Caco-2 (cell line): ENCODE measurements at regions not wholly inside any gene's neighbourhood (a gene's known extent, or its start where the extent isn't known, plus 50 kb on each side); places are given as distances from the start of the nearest gene placed in this dataset.

Experiments used
- BruUV-seq: library from RNA; stranded (reverse); fragments of 400-500 nt; replicated peaks from 2 replicates; lab custom pipeline; 2021; lab: Mats Ljungman, UMichigan
- CTCF ChIA-PET: fragments of 300-600 bp; sonication (Branson Sonifier 250); formaldehyde crosslinking; loops from one replicate; lab custom pipeline; 2022; ENCODE audit warnings: antibody characterized with exemption; lab: Charles Lee
- POLR2A ChIA-PET: fragments of 300-600 bp; sonication (Branson Sonifier 250); formaldehyde crosslinking; loops from one replicate; lab custom pipeline; 2022; ENCODE audit warnings: antibody characterized with exemption; lab: Charles Lee
- DNase-seq, 2 experiments: peaks; one replicate each; pipeline versions ENCODE4 v3.0.0 to v3.0.0-alpha.2; 2020 to 2022
- H3K27me3 ChIP-seq: replicated peaks from 2 replicates; pipeline ENCODE4 v1.6.0; 2011; ENCODE audit warnings: low read length; ENCODE audit not compliant: control insufficient read depth, insufficient read depth
- H3K36me3 ChIP-seq: 2 replicates; pipeline ENCODE4 v1.5.1; 2011; ENCODE audit warnings: low read length; ENCODE audit not compliant: control insufficient read depth, insufficient read depth
- H3K4me1 ChIP-seq: fragments of 250-450 bp; sonication (Bioruptor Pico); 2 replicates; pipeline ENCODE4 v1.5.1; 2020; ENCODE audit warnings: mild to moderate bottlenecking
- H3K4me3 ChIP-seq: 2 replicates; pipeline ENCODE4 v1.5.1; 2011; ENCODE audit warnings: low read depth, mild to moderate bottlenecking, control low read depth, low read length
- H3K9me3 ChIP-seq: fragments of 250-450 bp; sonication (Bioruptor Pico); 2 replicates; pipeline ENCODE4 v1.5.1; 2020; ENCODE audit warnings: mild to moderate bottlenecking, moderate library complexity
- H3K27ac Mint-ChIP-seq: one replicate; pipeline ENCODE4 v1.8.0; 2022; ENCODE audit warnings: mixed read lengths; ENCODE audit not compliant: unreplicated experiment
- H3K27me3 Mint-ChIP-seq: one replicate; pipeline ENCODE4 v1.8.0; 2022; ENCODE audit warnings: mixed read lengths; ENCODE audit not compliant: insufficient read depth, unreplicated experiment
- H3K36me3 Mint-ChIP-seq: one replicate; pipeline ENCODE4 v1.8.0; 2022; ENCODE audit warnings: mild to moderate bottlenecking, mixed read lengths; ENCODE audit not compliant: insufficient read depth, unreplicated experiment
- H3K4me1 Mint-ChIP-seq: one replicate; pipeline ENCODE4 v1.8.0; 2022; ENCODE audit warnings: low read depth, mixed read lengths; ENCODE audit not compliant: unreplicated experiment
- H3K4me3 Mint-ChIP-seq: one replicate; pipeline ENCODE4 v1.8.0; 2022; ENCODE audit warnings: mild to moderate bottlenecking, moderate library complexity, mixed read lengths; ENCODE audit not compliant: unreplicated experiment
- H3K9me3 Mint-ChIP-seq: one replicate; pipeline ENCODE4 v1.8.0; 2022; ENCODE audit warnings: mixed read lengths; ENCODE audit not compliant: unreplicated experiment
- CTCF ChIP-seq, 2 experiments: fragments of 200-600 bp in 1 of 2; IDR thresholded peaks; 1 replicate in 1 of 2; 2 replicates in 1 of 2; pipeline versions ENCODE4 v1.5.1 to v1.8.0; 2011 to 2022; ENCODE audit warnings: antibody characterized with exemption in 1 of 2, control low read depth in 1 of 2, inconsistent platforms in 1 of 2, low read depth in 1 of 2, low read length in 1 of 2, mild to moderate bottlenecking in 1 of 2, moderate library complexity in 1 of 2; ENCODE audit not compliant: insufficient read depth in 1 of 2, severe bottlenecking in 1 of 2, unreplicated experiment in 1 of 2
- intact Hi-C: fragments of 100-400 bp; cut with micrococcal nuclease; formaldehyde crosslinking; loops from one replicate; pipeline ENCODE4 v1.10.0; 2022; ENCODE audit not compliant: unreplicated experiment

- Histone ChIP-seq H3K4me1 (no peaks in the 10 kb centered on the region), H3K36me3 (no peaks in the 10 kb centered on the region), H3K4me3 (no peak overlapping the region), H3K9me3 (no peaks in the 10 kb centered on the region), H3K27me3 (no peaks in the 10 kb centered on the region)
- no peak overlapping the region for H3K27ac Mint-ChIP-seq
- H3K4me1 Mint-ChIP-seq: no peaks in the 10 kb centered on the region
- no peaks in the 10 kb centered on the region for H3K27me3 Mint-ChIP-seq
- intact Hi-C loops: no loop called here
- no peak for TF ChIP-seq CTCF (IDR thresholded peaks at IDR 0.05; ENCODE audit: insufficient read depth in 1 of 2, low read depth in 1 of 2, low read length in 1 of 2, severe bottlenecking in 1 of 2, unreplicated experiment in 1 of 2)
- POLR2A ChIA-PET: no interaction called here
- DNase-seq: no peak
- no TSS peak for BruUV-seq
- no peak overlapping the region for H3K4me3 Mint-ChIP-seq
- CTCF ChIA-PET: no interaction called here
- H3K9me3 Mint-ChIP-seq: no peaks in the 10 kb centered on the region
- H3K36me3 Mint-ChIP-seq: no peaks in the 10 kb centered on the region
Observed at GRCh38 chrX:147626605-147627004, 285.1 kb upstream of the FMR1 start.

GRCh38 chrX:147635186-147635585, 276.5 kb upstream of the FMR1 start:
- intact Hi-C loops: no loop called here
- H3K9me3 ChIP-seq: no peaks in the 10 kb centered on the region
- ChIA-PET CTCF (no interaction called here), POLR2A (no interaction called here)
- no peaks in the 10 kb centered on the region for H3K36me3 Mint-ChIP-seq
- H3K4me1 ChIP-seq: no peaks in the 10 kb centered on the region
- H3K4me3 ChIP-seq: no peak overlapping the region
- H3K36me3 ChIP-seq: no peaks in the 10 kb centered on the region
- no peak for TF ChIP-seq CTCF (IDR thresholded peaks at IDR 0.05; ENCODE audit: insufficient read depth in 1 of 2, low read depth in 1 of 2, low read length in 1 of 2, severe bottlenecking in 1 of 2, unreplicated experiment in 1 of 2)
- H3K27ac Mint-ChIP-seq: no peak overlapping the region
- DNase-seq: no peak
- H3K27me3 ChIP-seq: no peaks in the 10 kb centered on the region
- H3K9me3 Mint-ChIP-seq: no peaks in the 10 kb centered on the region
- BruUV-seq: no TSS peak
- H3K4me3 Mint-ChIP-seq: no peak overlapping the region
- H3K27me3 Mint-ChIP-seq: no peaks in the 10 kb centered on the region
- no peaks in the 10 kb centered on the region for H3K4me1 Mint-ChIP-seq

GRCh38 chrX:147637190-147637589, 274.5 kb upstream of the FMR1 start:
- Histone ChIP-seq H3K27me3 (no peaks in the 10 kb centered on the region), H3K4me1 (no peaks in the 10 kb centered on the region), H3K9me3 (no peaks in the 10 kb centered on the region), H3K4me3 (no peak overlapping the region), H3K36me3 (no peaks in the 10 kb centered on the region)
- no peaks in the 10 kb centered on the region for H3K4me1 Mint-ChIP-seq
- H3K9me3 Mint-ChIP-seq: no peaks in the 10 kb centered on the region
- DNase-seq: no peak
- no peaks in the 10 kb centered on the region for H3K36me3 Mint-ChIP-seq
- CTCF ChIA-PET: no interaction called here
- H3K4me3 Mint-ChIP-seq: no peak overlapping the region
- no peak for TF ChIP-seq CTCF (IDR thresholded peaks at IDR 0.05; ENCODE audit: insufficient read depth in 1 of 2, low read depth in 1 of 2, low read length in 1 of 2, severe bottlenecking in 1 of 2, unreplicated experiment in 1 of 2)
- no peaks in the 10 kb centered on the region for H3K27me3 Mint-ChIP-seq
- no TSS peak for BruUV-seq
- H3K27ac Mint-ChIP-seq: no peak overlapping the region
- intact Hi-C loops: no loop called here
- POLR2A ChIA-PET: no interaction called here
